C4-2B (cell line): ENCODE measurements at regions not wholly inside any gene's neighbourhood (a gene's known extent, or its start where the extent isn't known, plus 50 kb on each side); places are given as distances from the start of the nearest gene placed in this dataset.

Source experiments
- ZFX ChIP-seq: fragments of 450-650 bp; IDR thresholded peaks from 2 replicates; pipeline ENCODE4 v1.6.1; 2017
- TF ChIP-seq, protein P1 (sequence below): fragments of 450-650 bp; conservative IDR thresholded peaks from 2 replicates; pipeline ENCODE4 v1.5.1; 2017; ENCODE audit warnings: mild to moderate bottlenecking

DNA sequence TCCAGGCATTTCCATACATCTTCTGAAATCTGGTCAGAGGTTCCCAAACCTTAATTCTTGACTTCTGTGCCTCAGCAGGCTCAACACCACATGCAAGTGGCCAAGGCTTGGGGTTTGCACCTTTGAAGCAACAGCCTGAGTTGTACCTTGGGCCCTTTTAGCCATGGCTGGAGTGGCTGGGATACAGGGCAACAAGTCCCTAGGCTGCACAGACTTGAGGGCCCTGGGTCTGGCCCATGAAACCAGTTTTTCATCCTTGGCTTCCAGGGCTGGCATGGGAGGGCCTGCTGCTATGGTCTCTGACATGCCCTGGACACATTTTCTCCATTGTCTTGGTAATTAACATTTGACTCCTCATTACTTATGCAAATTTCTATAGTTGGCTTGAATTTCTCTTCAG is 988.8 kb upstream of the CNTNAP5 start:
- TF ChIP-seq, protein P1, sequence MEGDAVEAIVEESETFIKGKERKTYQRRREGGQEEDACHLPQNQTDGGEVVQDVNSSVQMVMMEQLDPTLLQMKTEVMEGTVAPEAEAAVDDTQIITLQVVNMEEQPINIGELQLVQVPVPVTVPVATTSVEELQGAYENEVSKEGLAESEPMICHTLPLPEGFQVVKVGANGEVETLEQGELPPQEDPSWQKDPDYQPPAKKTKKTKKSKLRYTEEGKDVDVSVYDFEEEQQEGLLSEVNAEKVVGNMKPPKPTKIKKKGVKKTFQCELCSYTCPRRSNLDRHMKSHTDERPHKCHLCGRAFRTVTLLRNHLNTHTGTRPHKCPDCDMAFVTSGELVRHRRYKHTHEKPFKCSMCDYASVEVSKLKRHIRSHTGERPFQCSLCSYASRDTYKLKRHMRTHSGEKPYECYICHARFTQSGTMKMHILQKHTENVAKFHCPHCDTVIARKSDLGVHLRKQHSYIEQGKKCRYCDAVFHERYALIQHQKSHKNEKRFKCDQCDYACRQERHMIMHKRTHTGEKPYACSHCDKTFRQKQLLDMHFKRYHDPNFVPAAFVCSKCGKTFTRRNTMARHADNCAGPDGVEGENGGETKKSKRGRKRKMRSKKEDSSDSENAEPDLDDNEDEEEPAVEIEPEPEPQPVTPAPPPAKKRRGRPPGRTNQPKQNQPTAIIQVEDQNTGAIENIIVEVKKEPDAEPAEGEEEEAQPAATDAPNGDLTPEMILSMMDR, result no peak
- no peak for TF ChIP-seq ZFX
